NB4 (cell line): ENCODE measurements at regions not wholly inside any gene's neighbourhood (a gene's known extent, or its start where the extent isn't known, plus 50 kb on each side); places are given as distances from the start of the nearest gene placed in this dataset.

Experiments used
- DNase-seq: peaks from one replicate; pipeline ENCODE4 v3.0.0; 2010; ENCODE audit warnings: low read depth
- H3K4me3 ChIP-seq: one replicate; pipeline ENCODE4 v1.5.1; 2011; ENCODE audit warnings: mild to moderate bottlenecking, low read depth, low read length, moderate library complexity
- CTCF ChIP-seq: IDR thresholded peaks from one replicate; pipeline ENCODE4 v1.5.1; 2012; ENCODE audit warnings: low read depth, low read length
- MAX ChIP-seq: IDR thresholded peaks from 2 replicates; pipeline ENCODE4 v1.6.1; 2011; ENCODE audit warnings: low read depth, low read length
- MYC ChIP-seq: IDR thresholded peaks from 2 replicates; pipeline ENCODE4 v1.6.1; 2011; ENCODE audit warnings: low read depth, low read length
- POLR2A ChIP-seq: IDR thresholded peaks from 2 replicates; pipeline ENCODE4 v1.6.1; 2011; ENCODE audit warnings: mild to moderate bottlenecking; ENCODE audit not compliant: insufficient read length; ENCODE audit errors: extremely low read depth

GRCh38 chr7:68789597-68789996 lies 808.7 kb upstream of the AUTS2 start:
- no peak for DNase-seq
- no peak overlapping the region for H3K4me3 ChIP-seq
- TF ChIP-seq MAX (peak; percentile 92), CTCF (no peak)

- DNase-seq = no peak
- TF ChIP-seq MAX = no peak
- TF ChIP-seq CTCF = no peak
- TF ChIP-seq POLR2A = no peak
- TF ChIP-seq MYC = no peak
- no peak overlapping the region for H3K4me3 ChIP-seq
Observed at GRCh38 chr7:68792351-68792750, 805.9 kb upstream of the AUTS2 start.

GRCh38 chr7:68793513-68793912 lies 804.8 kb upstream of the AUTS2 start:
- DNase-seq = no peak
- TF ChIP-seq MYC (no peak), MAX (no peak), POLR2A (no peak), CTCF (no peak)
- no peak overlapping the region for H3K4me3 ChIP-seq

- TF ChIP-seq MAX = no peak
- no peak for TF ChIP-seq POLR2A
- no peak for TF ChIP-seq MYC
- TF ChIP-seq CTCF = no peak
- no peak for DNase-seq
- no peak overlapping the region for H3K4me3 ChIP-seq
Observed at GRCh38 chr7:68800316-68800715, 798.0 kb upstream of the AUTS2 start.

GRCh38 chr7:68805159-68805558 lies 793.1 kb upstream of the AUTS2 start:
- TF ChIP-seq MYC (no peak), CTCF (no peak), POLR2A (no peak), MAX (no peak)

GRCh38 chr7:68807666-68808065 lies 790.6 kb upstream of the AUTS2 start:
- no peak for DNase-seq
- TF ChIP-seq POLR2A (no peak), CTCF (no peak), MAX (no peak), MYC (no peak)
- H3K4me3 ChIP-seq = no peak overlapping the region

More at GRCh38 chr7:68805159-68805558, 793.1 kb upstream of the AUTS2 start:
- no peak overlapping the region for H3K4me3 ChIP-seq
- no peak for DNase-seq
